Lower lobe of right lung (tissue), 2 donors: ENCODE measurements at regions not wholly inside any gene's neighbourhood (a gene's known extent, or its start where the extent isn't known, plus 50 kb on each side); places are given as distances from the start of the nearest gene placed in this dataset.

Experiments used
- ATAC-seq, 2 donors: fragments of 200-7000 bp; cut with Tn5 transposase; one replicate each; pipeline ENCODE4 v1.9.1; 2020 to 2022; ENCODE audit warnings: mild to moderate bottlenecking in 2 of 2, moderate library complexity in 2 of 2
- DNase-seq: peaks from one replicate; pipeline ENCODE4 v3.0.0-alpha.2; 2020
- H3K27ac ChIP-seq: fragments of 200-600 bp; one replicate; pipeline ENCODE4 v1.8.0; 2022
- H3K27me3 ChIP-seq: fragments of 200-600 bp; one replicate; pipeline ENCODE4 v1.8.0; 2022; ENCODE audit warnings: low read depth
- H3K36me3 ChIP-seq: fragments of 200-600 bp; one replicate; pipeline ENCODE4 v1.8.0; 2022; ENCODE audit warnings: mild to moderate bottlenecking
- H3K4me1 ChIP-seq: fragments of 200-600 bp; one replicate; pipeline ENCODE4 v1.8.0; 2022
- H3K4me3 ChIP-seq: fragments of 200-600 bp; one replicate; pipeline ENCODE4 v1.8.0; 2022; ENCODE audit warnings: mild to moderate bottlenecking
- H3K9me3 ChIP-seq: fragments of 200-600 bp; one replicate; pipeline ENCODE4 v1.8.0; 2022
- CTCF ChIP-seq: fragments of 200-600 bp; IDR thresholded peaks from one replicate; pipeline ENCODE4 v1.8.0; 2022; ENCODE audit warnings: antibody characterized with exemption, mild to moderate bottlenecking
- intact Hi-C: fragments of 100-400 bp; cut with DNase I; formaldehyde crosslinking; loops from one replicate; pipeline ENCODE4 v1.11.0; 2022
- donor health status: DM: no; HTN: yes; CAD: no; lungs with severe emphysema.

- TF ChIP-seq CTCF, result no peak
- H3K36me3 ChIP-seq, result no peaks in the 10 kb centered on the region
- ATAC-seq (no peak), DNase-seq (no peak)
- no peaks in the 10 kb centered on the region for H3K4me1 ChIP-seq
- H3K27ac ChIP-seq, result no peak overlapping the region
- H3K4me3 ChIP-seq, result no peak overlapping the region
- no peaks in the 10 kb centered on the region for H3K9me3 ChIP-seq
- intact Hi-C loops, result no loop called here
- H3K27me3 ChIP-seq, result no peaks in the 10 kb centered on the region
Observed at GRCh38 chr21:14722841-14723483, 176.8 kb upstream of the SAMSN1 start.

GRCh38 chr21:14720237-14720636 is 174.1 kb upstream of the SAMSN1 start:
- DNase-seq (no peak), ATAC-seq (no peak)
- no peak for TF ChIP-seq CTCF
- H3K36me3 ChIP-seq, result no peaks in the 10 kb centered on the region
- no peak overlapping the region for H3K27ac ChIP-seq
- intact Hi-C loops, result no loop called here
- H3K4me1 ChIP-seq, result no peaks in the 10 kb centered on the region
- H3K27me3 ChIP-seq, result no peaks in the 10 kb centered on the region
- no peak overlapping the region for H3K4me3 ChIP-seq
- H3K9me3 ChIP-seq, result no peaks in the 10 kb centered on the region

GRCh38 chr21:14718951-14719350 is 172.8 kb upstream of the SAMSN1 start:
- Histone ChIP-seq H3K27me3 (no peaks in the 10 kb centered on the region), H3K4me3 (no peak overlapping the region), H3K36me3 (no peaks in the 10 kb centered on the region), H3K27ac (no peak overlapping the region), H3K4me1 (no peaks in the 10 kb centered on the region), H3K9me3 (no peaks in the 10 kb centered on the region)
- no peak for ATAC-seq
- TF ChIP-seq CTCF, result no peak
- intact Hi-C loops, result no loop called here
- no peak for DNase-seq

- ATAC-seq, result no peak
- no peak overlapping the region for H3K27ac ChIP-seq
- no peak overlapping the region for H3K4me3 ChIP-seq
- no peak for TF ChIP-seq CTCF
- no peaks in the 10 kb centered on the region for H3K4me1 ChIP-seq
- intact Hi-C loops, result no loop called here
- H3K9me3 ChIP-seq, result no peaks in the 10 kb centered on the region
- no peaks in the 10 kb centered on the region for H3K27me3 ChIP-seq
- no peaks in the 10 kb centered on the region for H3K36me3 ChIP-seq
- DNase-seq, result no peak
Observed at GRCh38 chr21:14716761-14717396, 170.8 kb upstream of the SAMSN1 start.

- no peak overlapping the region for H3K27ac ChIP-seq
- intact Hi-C loops, result no loop called here
- TF ChIP-seq CTCF, result no peak
- no peaks in the 10 kb centered on the region for H3K36me3 ChIP-seq
- ATAC-seq (no peak), DNase-seq (no peak)
- H3K4me1 ChIP-seq, result no peaks in the 10 kb centered on the region
- H3K27me3 ChIP-seq, result no peaks in the 10 kb centered on the region
- no peak overlapping the region for H3K4me3 ChIP-seq
- H3K9me3 ChIP-seq, result no peaks in the 10 kb centered on the region
Observed at GRCh38 chr21:14713109-14713508, 167.0 kb upstream of the SAMSN1 start.
